ENCODE measurements at regions not wholly inside any gene's neighbourhood (a gene's known extent, or its start where the extent isn't known, plus 50 kb on each side); places are given as distances from the start of the nearest gene placed in this dataset.
A peak's percentile ranks its signal among the peaks of the same experiment; 100 is the strongest.

- H3K4me3 ChIP-seq (ENCODE audit: low read depth, low read length), result no peak overlapping the region
- TF ChIP-seq CTCF (IDR thresholded peaks at IDR 0.05; ENCODE audit: low read depth, low read length) (no peak), POLR2A (IDR thresholded peaks at IDR 0.05; ENCODE audit: extremely low read depth, insufficient read length) (no peak), MYC (IDR thresholded peaks at IDR 0.05; ENCODE audit: low read depth, low read length) (no peak), MAX (IDR thresholded peaks at IDR 0.05; ENCODE audit: low read depth, low read length) (no peak)
- DNase-seq (ENCODE audit: low read depth), result no peak
These were observed 129.5 kb upstream of the CDK1 start for GRCh38 chr10:60648761-60649160.

- TF ChIP-seq CTCF (IDR thresholded peaks at IDR 0.05; ENCODE audit: low read depth, low read length) (peak; percentile 46), MAX (IDR thresholded peaks at IDR 0.05; ENCODE audit: low read depth, low read length) (no peak)
- peak; percentile 67 for DNase-seq (ENCODE audit: low read depth)
- H3K4me3 ChIP-seq (ENCODE audit: low read depth, low read length), result no peak overlapping the region
These were observed 131.1 kb upstream of the CDK1 start for GRCh38 chr10:60646966-60647796.

GRCh38 chr10:60645980-60646379 is 132.3 kb upstream of the CDK1 start:
- DNase-seq (ENCODE audit: low read depth), result no peak

GRCh38 chr10:60644436-60645130 is 133.7 kb upstream of the CDK1 start:
- DNase-seq (ENCODE audit: low read depth), result no peak
- TF ChIP-seq MAX (IDR thresholded peaks at IDR 0.05; ENCODE audit: low read depth, low read length), result no peak
- no peak for TF ChIP-seq MYC (IDR thresholded peaks at IDR 0.05; ENCODE audit: low read depth, low read length)
- TF ChIP-seq CTCF (IDR thresholded peaks at IDR 0.05; ENCODE audit: low read depth, low read length), result no peak
- TF ChIP-seq POLR2A (IDR thresholded peaks at IDR 0.05; ENCODE audit: extremely low read depth, insufficient read length), result no peak
- no peak overlapping the region for H3K4me3 ChIP-seq (ENCODE audit: low read depth, low read length)

More at GRCh38 chr10:60645980-60646379, 132.3 kb upstream of the CDK1 start:
- H3K4me3 ChIP-seq (ENCODE audit: low read depth, low read length), result no peak overlapping the region
- TF ChIP-seq POLR2A (IDR thresholded peaks at IDR 0.05; ENCODE audit: extremely low read depth, insufficient read length) (no peak), MAX (IDR thresholded peaks at IDR 0.05; ENCODE audit: low read depth, low read length) (no peak), MYC (IDR thresholded peaks at IDR 0.05; ENCODE audit: low read depth, low read length) (no peak), CTCF (IDR thresholded peaks at IDR 0.05; ENCODE audit: low read depth, low read length) (no peak)

- DNase-seq (ENCODE audit: low read depth), result no peak
- no peak for TF ChIP-seq POLR2A (IDR thresholded peaks at IDR 0.05; ENCODE audit: extremely low read depth, insufficient read length)
- no peak for TF ChIP-seq MYC (IDR thresholded peaks at IDR 0.05; ENCODE audit: low read depth, low read length)
- TF ChIP-seq CTCF (IDR thresholded peaks at IDR 0.05; ENCODE audit: low read depth, low read length), result no peak
- TF ChIP-seq MAX (IDR thresholded peaks at IDR 0.05; ENCODE audit: low read depth, low read length), result no peak
- H3K4me3 ChIP-seq (ENCODE audit: low read depth, low read length), result no peak overlapping the region
These were observed 134.4 kb upstream of the CDK1 start for GRCh38 chr10:60643874-60644273.

All from NB4 (cell line).